Astrocyte (in vitro differentiated cells and primary cell): ENCODE measurements at regions not wholly inside any gene's neighbourhood (a gene's known extent, or its start where the extent isn't known, plus 50 kb on each side); places are given as distances from the start of the nearest gene placed in this dataset.

ENCODE experiments used
- CTCF ChIP-seq: IDR thresholded peaks from 2 replicates; pipeline ENCODE4 v1.5.1; 2011; ENCODE audit warnings: low read depth, mild to moderate bottlenecking, inconsistent platforms, low read length, moderate library complexity; ENCODE audit not compliant: insufficient read depth
- EZH2 ChIP-seq: IDR thresholded peaks from 2 replicates; pipeline ENCODE4 v1.6.1; 2012; ENCODE audit warnings: mild to moderate bottlenecking, low read length, inconsistent platforms; ENCODE audit not compliant: insufficient read depth

- no peak for TF ChIP-seq CTCF
- TF ChIP-seq EZH2 = no peak
Measured at GRCh38 chr5:79876456-79876855, 114.6 kb downstream of the MTX3 start.
